DMS79 treated with DMSO at 0.1 percent for 48 hours (cell line): ENCODE measurements at regions not wholly inside any gene's neighbourhood (a gene's known extent, or its start where the extent isn't known, plus 50 kb on each side); places are given as distances from the start of the nearest gene placed in this dataset.
"Not testable (repeated sequence)": the region's sequence is repeated elsewhere in the genome, so short reads cannot be mapped to it uniquely, and the experiment has no call there.

Experiments used
- DNase-seq: peaks from one replicate; lab custom pipeline; 2025; lab: John Stamatoyannopoulos, UW

DNA sequence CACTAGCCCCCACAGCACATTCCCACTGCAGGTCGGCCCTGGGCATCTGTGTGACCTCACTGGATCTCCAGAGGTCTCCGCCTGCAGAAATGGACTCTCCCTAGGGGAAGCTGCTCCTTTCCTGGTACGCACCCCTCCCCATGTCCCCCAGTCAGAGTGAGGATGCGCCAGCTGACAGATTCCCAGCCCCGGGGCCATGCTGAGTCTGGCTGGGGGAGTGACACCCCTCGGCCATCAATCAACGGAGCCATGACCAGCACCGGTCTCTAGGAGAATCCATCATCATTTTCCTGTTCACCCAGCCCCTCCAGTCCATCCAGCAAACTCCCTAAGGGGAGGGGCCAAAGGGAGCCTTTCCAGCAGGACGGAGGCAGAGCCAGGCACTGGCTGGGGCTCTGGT, 68.7 kb upstream of the PAX7 start:
- DNase-seq: no peak

DNA sequence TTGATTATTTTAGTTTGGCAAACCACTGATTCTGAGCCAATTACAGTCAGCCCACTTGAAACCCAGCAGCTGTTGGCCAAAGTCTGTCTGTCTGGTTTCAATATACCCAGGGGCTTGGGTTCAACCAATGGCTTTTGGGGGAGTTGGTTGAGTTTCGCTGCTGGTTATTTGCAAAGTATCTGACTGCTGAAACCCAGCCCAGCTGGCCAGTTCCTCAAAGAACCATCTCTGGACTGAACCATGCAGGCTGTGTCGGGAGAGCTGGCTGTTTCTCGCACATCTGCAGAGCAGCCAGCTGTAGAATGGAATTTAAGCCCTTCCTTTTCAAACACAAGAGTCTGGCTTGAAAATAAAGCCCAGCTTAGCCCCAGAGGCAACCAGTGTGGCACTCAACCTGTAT, 66.0 kb upstream of the PAX7 start:
- DNase-seq: no peak

DNA sequence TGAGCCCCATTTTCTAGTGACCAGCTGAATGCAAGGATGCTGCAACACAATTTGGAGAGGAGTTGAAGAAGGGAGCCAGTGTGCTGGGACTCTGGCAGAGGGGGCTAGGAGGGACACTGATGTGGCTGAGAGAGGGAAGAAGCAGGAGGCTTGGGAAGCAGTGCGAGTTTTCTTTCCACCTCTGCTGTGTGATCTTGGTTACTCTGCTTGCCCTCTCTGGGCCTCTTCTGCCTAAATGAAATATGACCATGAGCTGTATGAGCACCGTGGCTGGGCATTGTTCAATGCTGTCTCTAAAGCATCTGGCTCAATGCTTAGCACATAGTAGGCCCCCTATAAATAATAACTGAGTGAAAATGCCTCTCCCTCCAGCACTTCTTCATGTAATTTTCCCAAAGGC, 65.3 kb upstream of the PAX7 start:
- DNase-seq: no peak

DNA sequence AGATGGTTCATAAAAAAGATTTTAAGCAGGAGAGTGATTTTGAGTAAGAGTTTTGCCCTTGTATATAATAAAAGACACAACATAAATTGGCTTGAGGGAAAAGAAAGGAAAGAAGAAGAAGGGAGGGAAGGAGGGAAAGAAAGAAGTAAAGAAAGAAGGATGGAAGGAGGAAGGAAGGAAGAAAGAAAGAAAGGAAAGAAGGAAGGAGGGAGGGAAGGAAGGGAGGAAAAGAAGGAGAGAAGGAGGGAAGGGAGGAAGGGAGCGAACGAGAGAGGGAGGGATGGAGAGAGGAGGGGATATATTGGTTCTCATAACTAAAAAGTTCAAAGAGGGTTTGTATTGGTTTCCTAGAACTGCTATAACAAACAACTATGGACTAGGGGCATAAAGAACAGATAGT, 62.2 kb upstream of the PAX7 start:
- DNase-seq: no peak

DNA sequence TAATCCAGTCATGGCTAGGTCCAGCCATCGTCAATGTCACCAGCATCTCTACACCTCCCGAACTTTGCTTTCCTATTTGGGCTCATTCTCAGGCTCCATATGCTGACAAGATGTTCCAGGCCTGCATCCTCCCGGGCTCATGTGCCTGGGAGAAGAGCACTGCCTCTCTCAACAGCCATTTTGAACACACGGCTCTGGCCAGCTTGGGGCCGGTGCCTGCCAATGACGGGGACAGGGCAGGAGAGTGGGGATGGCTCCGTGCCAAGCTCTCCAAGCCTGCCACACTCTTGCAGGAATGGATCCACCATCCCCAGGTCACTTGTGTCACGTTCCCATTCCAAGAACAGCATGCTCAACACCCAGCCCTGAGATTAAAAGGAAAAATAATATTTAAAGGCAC, 61.4 kb upstream of the PAX7 start:
- DNase-seq: peak; percentile 48

DNA sequence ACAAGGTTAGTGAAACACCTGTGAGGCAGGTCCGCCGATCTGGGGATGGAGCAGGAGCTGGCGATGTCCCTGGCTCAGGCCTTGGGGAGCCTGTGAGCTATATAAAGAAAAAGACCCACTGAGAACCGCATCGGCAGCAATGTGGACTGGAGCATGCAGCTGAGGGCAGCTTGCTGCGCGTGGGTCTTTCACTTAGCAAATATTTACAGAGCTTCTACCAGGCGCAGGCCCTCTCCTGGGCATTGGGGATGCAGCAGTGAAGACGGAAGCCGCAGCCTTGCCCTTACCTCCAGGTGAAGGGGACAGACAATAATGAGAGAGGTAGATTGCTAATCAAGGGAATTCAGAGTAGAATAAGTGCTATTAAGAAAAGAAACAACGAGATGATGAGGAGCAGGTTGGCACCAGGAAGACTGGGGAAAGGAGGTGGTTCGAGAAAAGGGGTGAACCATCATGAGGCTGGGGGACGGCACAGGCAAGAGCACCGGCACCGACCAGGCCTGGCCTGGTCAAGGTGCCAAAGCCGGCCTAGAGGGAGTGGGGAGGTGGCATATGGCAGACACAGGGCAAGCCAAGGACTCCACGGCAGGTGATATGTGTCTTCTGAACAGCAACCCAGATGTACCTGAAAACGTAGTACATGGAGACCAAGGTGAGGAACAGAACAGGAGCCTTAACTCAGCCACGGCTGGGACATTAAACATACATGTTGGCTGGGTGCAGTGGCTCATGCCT, 60.7 kb upstream of the PAX7 start:
- peak; percentile 48 for DNase-seq

DNA sequence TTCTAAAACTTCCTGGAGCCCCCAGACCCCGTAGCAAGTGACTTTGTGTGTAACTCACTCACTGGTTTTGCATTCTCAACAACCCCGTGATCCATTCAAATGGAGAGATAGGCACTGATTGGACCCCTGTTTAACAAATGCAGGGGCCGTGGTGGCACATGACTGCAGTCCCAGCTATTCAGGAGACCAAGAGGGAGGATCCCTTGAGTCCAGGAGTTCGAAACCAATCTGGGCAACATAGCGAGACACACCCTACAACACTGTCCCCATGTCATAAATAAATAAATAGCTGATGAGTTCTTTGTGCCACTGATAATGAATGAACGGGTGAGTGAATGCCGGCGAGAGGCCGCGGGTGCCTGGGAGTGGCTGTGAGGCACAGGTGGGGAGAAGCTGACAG, 59.4 kb upstream of the PAX7 start:
- no peak for DNase-seq

DNA sequence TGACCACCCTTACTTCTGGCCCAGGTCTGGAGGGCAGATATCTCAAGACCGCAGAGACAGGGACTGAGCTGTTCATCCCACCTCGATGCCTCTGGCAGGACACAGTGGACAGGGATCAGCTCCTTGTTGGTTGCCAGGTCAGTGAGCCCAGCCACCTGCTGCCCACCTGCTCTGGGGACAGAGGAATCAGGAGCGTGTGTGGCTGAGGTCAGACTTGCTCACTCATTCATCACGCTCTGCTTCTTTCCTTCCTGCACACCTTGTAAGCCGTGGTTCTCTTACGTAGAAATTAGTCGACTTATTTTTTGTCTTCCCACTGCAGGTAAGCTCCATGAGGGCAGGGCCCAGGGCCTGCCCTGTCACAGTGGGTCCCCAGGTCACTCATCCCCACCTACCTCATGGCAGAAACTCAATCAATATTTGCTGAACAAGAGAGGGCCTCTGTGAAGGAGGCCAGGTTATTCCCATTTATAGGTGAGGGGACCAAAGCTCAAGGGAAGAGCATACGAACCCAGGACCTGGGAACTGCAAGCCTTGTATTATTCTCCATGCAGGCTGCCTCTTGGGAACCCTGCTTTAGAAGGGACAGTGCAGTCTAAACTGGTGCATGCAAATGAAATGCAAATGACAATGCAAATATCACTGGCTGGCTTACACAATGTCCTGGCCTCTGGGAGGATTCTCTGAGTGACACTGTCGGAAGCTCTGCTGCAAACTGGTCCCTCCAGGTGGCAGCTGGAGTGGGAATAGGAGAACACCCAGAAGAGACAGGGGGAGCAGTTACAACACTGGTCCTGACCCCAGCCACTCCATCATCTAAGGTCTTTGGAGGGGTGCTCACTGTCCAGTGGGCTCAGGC, 58.4 kb upstream of the PAX7 start:
- DNase-seq: no peak

DNA sequence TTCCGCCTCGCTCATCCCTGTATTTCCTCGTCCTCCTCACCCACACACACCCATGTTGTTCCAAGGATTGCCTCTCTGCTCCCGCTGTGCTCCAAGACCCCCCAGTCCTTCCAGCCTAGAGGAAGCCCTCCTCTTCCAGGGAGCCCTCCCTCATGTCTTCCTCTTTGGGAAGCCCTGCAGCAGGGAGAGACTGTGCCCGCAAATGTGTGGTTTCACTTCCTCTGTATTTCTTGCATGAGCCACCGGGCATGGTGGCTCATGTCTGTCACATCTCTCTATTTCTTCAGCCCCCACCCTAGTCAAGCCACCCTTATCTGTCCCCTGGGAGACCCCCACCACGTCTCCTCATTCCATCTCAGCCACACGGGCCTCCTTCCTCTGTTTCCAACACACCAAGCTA, 57.5 kb upstream of the PAX7 start:
- DNase-seq: no peak

DNA sequence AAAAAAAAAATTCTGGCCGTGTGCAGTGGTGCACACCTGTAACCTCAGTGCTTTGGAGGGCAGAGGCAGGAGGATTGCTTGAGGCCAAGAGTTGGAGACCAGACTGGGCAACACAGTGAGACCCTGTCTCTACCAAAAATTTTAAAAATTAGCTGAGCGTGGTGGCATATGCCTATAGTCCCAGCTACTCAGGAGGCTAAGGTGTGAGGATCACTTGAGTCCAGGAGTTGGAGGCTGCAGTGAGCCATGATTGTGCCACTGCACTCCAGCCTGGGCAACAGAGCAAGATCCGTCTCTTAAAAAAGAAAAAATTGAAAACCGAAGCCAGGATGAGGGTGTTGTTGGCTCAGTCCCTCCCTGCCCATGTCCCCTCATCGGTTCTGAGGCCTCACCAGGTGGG, 55.9 kb upstream of the PAX7 start:
- DNase-seq: no peak

DNA sequence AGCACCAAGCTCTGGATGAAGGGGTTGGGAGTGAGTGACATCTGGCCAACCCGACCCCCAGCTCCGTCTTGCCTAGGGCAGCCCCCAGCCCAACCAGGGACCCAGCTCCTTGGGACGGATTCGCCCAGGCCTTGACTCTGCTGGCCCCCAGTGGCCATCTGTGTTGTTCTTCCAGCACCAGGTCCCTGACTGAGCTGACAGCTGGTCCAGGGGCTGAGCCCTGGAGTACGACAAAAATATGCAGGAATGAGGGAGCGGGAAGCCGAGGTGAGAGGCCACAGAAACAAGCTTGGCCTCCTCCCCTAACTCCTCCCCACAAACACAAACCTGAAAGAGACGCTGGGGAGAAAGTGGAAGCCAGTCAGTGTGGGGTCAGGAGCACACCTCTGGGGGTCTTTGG, 55.0 kb upstream of the PAX7 start:
- peak; percentile 72 for DNase-seq

DNA sequence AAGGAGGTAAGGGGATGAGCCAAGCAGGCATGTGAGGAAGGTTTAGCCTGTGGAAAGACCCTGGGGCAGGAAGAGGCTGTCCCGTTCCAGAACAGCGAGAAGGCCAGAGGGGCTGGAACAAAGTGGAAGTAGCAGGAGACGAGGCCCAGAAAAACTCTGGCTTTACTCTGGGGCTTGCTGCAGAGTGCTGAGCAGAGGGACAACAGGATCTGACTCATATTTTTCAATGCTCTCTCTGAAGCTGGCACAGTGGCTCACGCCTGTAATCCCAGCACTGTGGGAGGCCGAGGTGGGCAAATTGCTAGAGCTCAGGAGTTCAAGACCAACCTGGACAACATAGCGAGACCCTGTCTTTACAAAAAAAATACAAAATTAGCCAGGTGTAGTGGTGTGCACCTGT, 52.4 kb upstream of the PAX7 start:
- no peak for DNase-seq

DNA sequence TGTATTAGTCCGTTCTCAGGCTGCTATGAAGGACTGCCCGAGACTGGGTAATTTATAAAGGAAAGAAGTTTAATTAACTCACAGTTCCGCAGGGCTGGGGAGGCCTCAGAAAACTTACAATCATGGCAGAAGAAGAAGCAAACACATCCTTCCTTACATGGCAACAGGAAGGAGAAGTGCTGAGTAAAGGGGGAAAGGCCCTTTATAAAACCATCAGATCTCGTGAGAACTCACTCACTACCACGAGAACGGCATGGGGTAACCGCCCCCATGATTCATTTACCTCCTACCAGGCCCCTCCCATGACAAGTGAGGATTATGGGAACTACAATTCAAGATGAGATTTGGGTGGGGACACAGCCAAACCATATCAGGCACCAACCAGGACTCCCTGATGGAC, 51.4 kb upstream of the PAX7 start:
- DNase-seq: not testable (repeated sequence)

DNA sequence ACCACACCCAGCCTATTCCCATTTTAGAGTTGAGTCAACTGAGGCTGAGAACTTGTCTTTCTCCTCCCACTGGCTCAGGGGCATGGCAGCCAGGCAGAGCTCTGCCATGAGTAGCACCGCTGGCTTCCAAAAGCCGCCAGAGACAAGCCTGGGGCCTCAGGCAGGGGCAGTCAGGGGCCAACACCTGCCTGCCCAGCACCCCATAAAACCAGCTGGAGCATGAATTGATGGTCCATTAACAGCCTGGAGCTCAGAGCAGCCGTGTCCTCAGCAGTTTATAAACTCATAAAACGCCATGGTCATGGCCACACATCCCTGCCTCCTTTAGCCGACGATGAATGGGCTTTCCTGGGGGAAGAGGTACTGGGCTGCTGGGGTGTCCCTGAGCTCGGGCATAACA, 50.6 kb upstream of the PAX7 start:
- peak; percentile 95 for DNase-seq

DNA sequence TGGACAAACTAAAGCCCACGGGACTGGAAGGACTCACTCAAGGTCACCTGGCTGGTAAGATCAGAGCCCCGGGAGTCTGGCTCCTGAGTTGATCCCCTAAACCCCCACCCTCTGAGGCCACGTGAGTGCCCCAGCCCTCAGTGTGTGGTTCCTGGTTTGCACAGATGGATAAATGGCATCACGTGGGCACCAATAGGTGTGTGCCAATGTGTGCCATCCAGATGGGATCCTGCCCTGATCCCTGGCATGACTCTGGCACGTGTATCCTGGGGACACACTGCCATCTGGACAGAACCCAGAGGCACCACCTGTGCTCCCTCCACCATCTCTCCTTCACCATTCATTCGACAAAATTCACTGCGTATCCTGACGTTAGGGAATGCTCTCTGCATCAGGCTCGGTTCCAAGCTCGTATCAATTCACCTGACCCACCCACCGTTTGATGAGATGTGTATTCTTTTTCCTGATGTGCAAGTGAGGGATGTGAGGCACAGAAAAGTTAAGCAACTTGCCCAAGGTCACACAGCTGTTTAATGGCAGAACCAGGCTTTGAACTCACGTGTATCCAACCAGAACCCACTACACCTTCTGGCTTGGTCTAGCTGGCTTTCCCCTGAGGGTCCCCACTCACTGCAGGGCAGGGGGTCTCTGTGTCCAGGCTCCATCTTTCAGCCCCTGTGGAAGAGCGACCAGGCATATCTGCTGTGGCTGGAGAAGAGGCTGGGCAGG, 49.8 kb upstream of the PAX7 start:
- DNase-seq: peak; percentile 66
